Activated naive CD8-positive, alpha-beta T cell treated with anti-CD3 and anti-CD28 coated beads, Interleukin-2, amount 50 U/mL, for 24 hours (primary cell): ENCODE measurements at regions not wholly inside any gene's neighbourhood (a gene's known extent, or its start where the extent isn't known, plus 50 kb on each side); places are given as distances from the start of the nearest gene placed in this dataset.
"Not testable (repeated sequence)": the region's sequence is repeated elsewhere in the genome, so short reads cannot be mapped to it uniquely, and the experiment has no call there.

Source experiments
- ATAC-seq: fragments of 150-1000 bp; cut with Tn5 transposase; one replicate; pipeline ENCODE4 v1.10.0; 2021
- DNase-seq: peaks from one replicate; pipeline ENCODE4 v3.0.0; 2021
- H3K27ac Mint-ChIP-seq: one replicate; pipeline ENCODE4 v1.8.0; 2021; ENCODE audit warnings: mild to moderate bottlenecking, mixed read lengths
- H3K27me3 Mint-ChIP-seq: one replicate; pipeline ENCODE4 v1.8.0; 2021; ENCODE audit warnings: mixed read lengths
- H3K36me3 Mint-ChIP-seq: one replicate; pipeline ENCODE4 v1.8.0; 2021; ENCODE audit warnings: low read depth, mixed read lengths
- H3K4me1 Mint-ChIP-seq: one replicate; pipeline ENCODE4 v1.8.0; 2021; ENCODE audit warnings: mixed read lengths
- H3K4me3 Mint-ChIP-seq: one replicate; pipeline ENCODE4 v1.8.0; 2021; ENCODE audit warnings: mild to moderate bottlenecking, moderate library complexity, mixed read lengths
- H3K9me3 Mint-ChIP-seq: one replicate; pipeline ENCODE4 v1.8.0; 2021; ENCODE audit warnings: mixed read lengths

DNA sequence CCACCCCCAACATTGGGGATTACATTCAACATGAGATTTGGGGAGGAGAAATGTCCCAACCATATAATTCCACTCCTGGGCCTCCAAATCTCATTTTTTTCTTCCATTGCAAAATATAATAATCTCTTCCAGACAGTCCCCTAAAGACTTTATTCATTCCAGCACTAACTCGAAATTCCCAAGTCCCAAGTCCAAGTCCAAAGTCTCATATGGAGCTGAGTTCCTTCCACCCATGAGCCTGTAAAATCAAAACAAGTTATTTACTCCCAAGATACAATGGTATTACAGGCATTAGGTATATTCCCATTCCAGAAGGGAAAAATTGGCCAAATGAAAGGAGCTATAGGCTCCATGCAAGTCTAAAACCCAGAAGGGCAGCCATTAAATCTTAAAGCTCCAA, 56.7 kb downstream of the P2RY1 start:
- Mint-ChIP-seq H3K4me1 (no peaks in the 10 kb centered on the region), H3K27me3 (no peaks in the 10 kb centered on the region), H3K27ac (no peak overlapping the region), H3K36me3 (no peaks in the 10 kb centered on the region), H3K4me3 (no peak overlapping the region), H3K9me3 (no peaks in the 10 kb centered on the region)
- DNase-seq = no peak
- no peak for ATAC-seq

DNA sequence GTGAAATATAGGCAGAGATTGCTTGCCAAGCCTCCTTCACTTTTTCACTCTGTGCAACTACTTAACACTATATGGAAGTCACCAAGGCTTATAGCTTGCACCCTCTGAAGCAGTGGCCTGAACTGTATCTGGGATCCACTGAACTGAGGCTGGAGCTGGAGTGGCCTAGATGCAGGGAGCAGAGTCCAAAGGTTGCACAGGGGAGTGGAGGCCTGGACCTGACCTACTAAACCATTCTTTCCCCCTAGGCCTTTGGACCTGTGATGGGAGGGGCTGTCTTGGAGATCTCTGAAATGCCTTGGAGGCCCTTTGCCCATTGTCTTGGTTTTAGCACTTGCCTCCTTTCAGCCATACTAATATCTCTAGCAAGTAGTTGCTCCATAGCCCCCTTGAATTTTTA, 57.5 kb downstream of the P2RY1 start:
- no peak for ATAC-seq
- H3K27ac Mint-ChIP-seq = no peak overlapping the region

DNA sequence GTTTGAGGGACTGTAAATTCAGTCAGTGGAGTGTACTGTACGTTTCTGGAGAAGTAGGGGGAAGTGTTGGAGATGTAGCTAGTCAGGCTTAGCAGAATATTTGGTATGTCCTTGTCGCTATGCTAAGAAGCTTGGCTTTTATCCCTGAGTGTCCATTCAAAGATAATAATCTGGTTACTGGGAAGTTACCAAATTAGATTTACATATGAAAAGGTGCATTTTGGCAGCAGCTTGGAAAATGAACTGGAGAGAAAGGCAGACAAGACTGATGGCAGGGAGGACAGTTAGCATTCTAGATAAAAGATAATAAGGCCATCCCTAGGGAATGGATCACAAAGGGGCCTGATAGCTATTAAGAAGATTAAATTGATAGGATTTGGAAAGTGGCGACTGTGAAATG, 58.7 kb downstream of the P2RY1 start:
- DNase-seq = no peak
- Mint-ChIP-seq H3K27ac (no peak overlapping the region), H3K4me3 (no peak overlapping the region), H3K9me3 (no peaks in the 10 kb centered on the region), H3K36me3 (no peaks in the 10 kb centered on the region), H3K4me1 (no peaks in the 10 kb centered on the region), H3K27me3 (no peaks in the 10 kb centered on the region)
- ATAC-seq = no peak

More for the DNA sequence above, 57.5 kb downstream of the P2RY1 start:
- Mint-ChIP-seq H3K36me3 (no peaks in the 10 kb centered on the region), H3K4me1 (no peaks in the 10 kb centered on the region), H3K9me3 (no peaks in the 10 kb centered on the region), H3K4me3 (no peak overlapping the region), H3K27me3 (no peaks in the 10 kb centered on the region)
- no peak for DNase-seq

DNA sequence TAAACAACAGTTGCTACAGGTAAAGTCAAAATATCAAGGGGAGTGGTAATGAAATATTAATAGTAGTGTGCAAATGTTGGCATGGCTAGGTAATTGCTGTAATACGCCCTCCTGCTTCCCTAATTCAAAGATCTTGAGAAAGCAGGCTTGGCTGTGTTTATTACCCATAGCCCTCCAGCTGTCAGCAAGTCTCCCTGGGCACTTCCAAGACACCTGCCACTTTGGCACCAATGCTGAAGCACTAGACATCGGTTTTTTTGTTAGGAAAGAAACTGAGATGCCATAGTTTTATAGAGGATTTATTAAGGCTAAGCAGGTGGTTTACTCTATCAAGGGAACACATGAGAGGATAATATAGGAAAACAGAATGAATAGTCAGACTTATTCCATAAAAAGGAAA, 64.4 kb downstream of the P2RY1 start:
- DNase-seq = no peak
- ATAC-seq = no peak
- H3K27me3 Mint-ChIP-seq = no peaks in the 10 kb centered on the region
- no peaks in the 10 kb centered on the region for H3K36me3 Mint-ChIP-seq
- no peaks in the 10 kb centered on the region for H3K4me1 Mint-ChIP-seq
- H3K4me3 Mint-ChIP-seq = no peak overlapping the region
- no peaks in the 10 kb centered on the region for H3K9me3 Mint-ChIP-seq
- no peak overlapping the region for H3K27ac Mint-ChIP-seq

DNA sequence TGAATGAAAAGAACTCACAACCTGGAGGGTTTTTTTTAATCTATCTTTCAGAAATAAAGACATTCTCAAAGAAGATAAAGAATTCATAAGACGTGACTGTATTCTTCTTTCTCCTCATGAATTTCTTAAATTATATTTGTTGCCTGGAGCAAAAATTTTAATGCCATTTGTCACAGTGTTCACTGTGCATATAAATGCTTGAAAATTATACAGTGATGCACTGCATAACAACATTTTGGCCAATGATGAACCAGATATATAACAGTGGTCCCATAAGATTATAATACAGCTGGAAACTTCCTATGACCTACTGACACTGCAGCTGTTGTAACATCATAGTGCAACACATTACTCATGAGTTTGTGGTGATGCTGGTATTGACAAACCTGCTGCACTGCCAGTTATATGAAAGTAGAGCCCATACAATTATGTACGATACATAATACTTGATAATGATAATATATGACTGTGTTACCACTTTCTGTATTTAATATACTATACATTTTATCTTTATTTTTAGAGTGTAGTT, 67.3 kb downstream of the P2RY1 start:
- Mint-ChIP-seq H3K27ac (no peak overlapping the region), H3K4me3 (no peak overlapping the region), H3K27me3 (no peaks in the 10 kb centered on the region), H3K9me3 (peaks cover 4% of the 10 kb centered on the region), H3K36me3 (no peaks in the 10 kb centered on the region), H3K4me1 (no peaks in the 10 kb centered on the region)
- no peak for DNase-seq
- no peak for ATAC-seq

DNA sequence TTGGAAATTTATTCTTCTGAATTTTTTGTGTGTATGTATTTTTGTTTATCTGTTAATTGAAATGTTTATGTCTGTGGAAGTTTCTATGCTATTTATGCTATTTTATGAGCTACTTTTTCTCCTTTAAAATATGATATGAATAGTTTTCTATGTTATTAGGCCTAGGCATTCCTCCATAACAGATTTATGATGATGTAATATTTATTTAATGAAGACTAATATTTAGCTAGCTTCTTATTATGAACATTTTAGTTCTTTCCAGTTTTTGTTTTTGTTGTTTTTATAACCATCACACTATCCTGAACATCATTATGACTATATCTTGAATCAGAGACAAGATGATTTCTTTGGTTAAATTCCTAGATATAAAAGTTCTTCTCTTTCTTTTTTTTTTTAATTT, 70.7 kb downstream of the P2RY1 start:
- no peak overlapping the region for H3K27ac Mint-ChIP-seq
- H3K4me3 Mint-ChIP-seq = no peak overlapping the region
- H3K4me1 Mint-ChIP-seq = no peaks in the 10 kb centered on the region
- H3K27me3 Mint-ChIP-seq = no peaks in the 10 kb centered on the region
- DNase-seq (no peak), ATAC-seq (no peak)
- no peaks in the 10 kb centered on the region for H3K36me3 Mint-ChIP-seq
- H3K9me3 Mint-ChIP-seq = peaks cover 4% of the 10 kb centered on the region

DNA sequence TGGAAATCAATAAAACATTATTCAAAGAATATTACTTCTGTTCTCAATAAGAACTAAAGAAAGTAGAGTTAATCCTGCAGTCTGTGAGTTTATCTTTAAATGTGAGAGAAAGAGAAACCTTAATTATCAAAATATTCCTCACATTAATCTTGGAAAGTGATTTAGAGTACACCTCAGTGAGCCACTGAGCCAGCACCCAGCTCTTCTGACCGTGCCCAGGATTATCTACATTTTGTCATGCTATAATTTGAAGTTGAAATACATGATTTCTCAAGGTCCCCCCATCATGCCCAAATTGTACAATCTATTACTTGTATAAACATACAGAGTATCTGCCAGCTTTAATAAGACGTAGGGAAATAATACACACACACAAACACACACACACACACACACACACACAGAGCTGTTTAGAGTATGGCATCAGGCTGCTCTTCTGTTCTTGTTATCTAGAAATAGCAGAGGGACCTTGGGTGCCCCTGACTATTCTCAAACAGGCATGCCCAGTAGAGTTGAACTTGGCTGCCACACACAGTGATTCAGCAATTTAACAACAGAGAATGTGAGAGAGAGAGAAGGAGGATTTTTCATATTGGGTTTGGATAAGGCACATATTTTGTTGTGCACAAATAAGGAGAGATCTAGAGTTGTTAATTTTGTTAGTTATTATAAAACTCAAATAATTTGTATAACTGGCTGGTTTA, 74.4 kb downstream of the P2RY1 start:
- DNase-seq = no peak
- no peak for ATAC-seq
- H3K4me1 Mint-ChIP-seq = no peaks in the 10 kb centered on the region
- no peaks in the 10 kb centered on the region for H3K27me3 Mint-ChIP-seq
- no peaks in the 10 kb centered on the region for H3K36me3 Mint-ChIP-seq
- no peak overlapping the region for H3K27ac Mint-ChIP-seq
- peaks cover 4% of the 10 kb centered on the region for H3K9me3 Mint-ChIP-seq
- H3K4me3 Mint-ChIP-seq = no peak overlapping the region

DNA sequence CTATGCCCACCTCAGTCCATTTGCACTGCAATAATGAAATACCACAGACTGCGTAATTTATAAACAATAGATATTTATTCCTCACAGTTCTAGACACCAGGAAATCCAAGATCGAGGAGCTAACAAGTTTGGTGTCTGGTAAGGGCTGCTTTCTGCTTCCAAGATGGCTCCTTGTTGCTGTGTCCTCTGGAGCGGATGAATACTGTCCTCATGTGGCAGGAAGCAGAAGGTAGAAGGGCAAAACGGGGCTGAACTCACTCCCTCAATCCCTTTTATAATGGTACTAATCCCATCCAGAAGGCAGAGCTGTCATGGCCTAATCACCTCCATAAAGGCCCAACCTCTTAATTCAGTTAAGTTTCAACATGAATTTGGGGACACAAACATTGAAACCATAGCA, 75.3 kb downstream of the P2RY1 start:
- H3K27ac Mint-ChIP-seq = no peak overlapping the region
- H3K36me3 Mint-ChIP-seq = no peaks in the 10 kb centered on the region

DNA sequence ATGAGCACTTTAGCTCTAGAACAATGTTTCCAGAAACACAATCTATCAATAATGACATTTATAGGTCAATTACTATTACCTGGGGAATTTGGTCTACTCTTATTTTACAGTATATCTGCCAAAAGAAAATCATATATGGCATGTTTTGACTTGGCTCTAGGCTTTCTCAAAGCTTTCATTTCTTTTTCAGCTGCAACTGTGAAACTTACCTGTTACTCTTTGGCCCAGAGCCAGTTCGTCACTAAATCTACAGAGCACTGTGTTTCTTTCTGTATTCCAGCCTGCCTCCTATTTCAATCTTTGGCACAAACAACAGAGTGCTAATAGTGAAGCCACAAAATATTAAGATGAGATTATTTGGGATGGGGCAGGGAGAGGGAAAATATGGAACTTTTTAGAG, 76.0 kb downstream of the P2RY1 start:
- H3K4me1 Mint-ChIP-seq = no peaks in the 10 kb centered on the region
- H3K27me3 Mint-ChIP-seq = no peaks in the 10 kb centered on the region
- H3K36me3 Mint-ChIP-seq = no peaks in the 10 kb centered on the region
- DNase-seq (no peak), ATAC-seq (no peak)
- H3K4me3 Mint-ChIP-seq = no peak overlapping the region
- no peaks in the 10 kb centered on the region for H3K9me3 Mint-ChIP-seq
- H3K27ac Mint-ChIP-seq = no peak overlapping the region

More for the DNA sequence above, 75.3 kb downstream of the P2RY1 start:
- ATAC-seq (no peak), DNase-seq (no peak)
- Mint-ChIP-seq H3K4me3 (no peak overlapping the region), H3K27me3 (no peaks in the 10 kb centered on the region), H3K4me1 (no peaks in the 10 kb centered on the region), H3K9me3 (peaks cover 2% of the 10 kb centered on the region)

DNA sequence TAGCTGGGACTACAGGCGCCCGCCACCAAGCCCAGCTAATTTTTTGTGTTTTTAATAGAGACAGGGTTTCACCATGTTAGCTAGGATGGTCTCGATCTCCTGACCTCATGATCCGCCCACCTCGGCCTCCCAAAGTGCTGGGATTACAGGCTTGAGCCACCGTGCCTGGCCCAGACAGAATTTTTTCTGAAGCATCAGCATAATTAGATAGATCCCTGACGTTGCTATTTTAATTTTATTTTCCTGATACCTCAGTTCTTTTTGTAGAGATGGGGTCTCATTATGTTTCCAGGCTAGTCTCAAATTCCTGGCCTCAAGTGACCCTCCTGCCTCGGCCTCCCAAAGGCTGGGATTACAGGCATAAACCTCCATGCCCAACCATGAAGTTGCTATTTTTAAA, 79.8 kb downstream of the P2RY1 start:
- H3K4me1 Mint-ChIP-seq, H3K9me3 Mint-ChIP-seq, H3K27me3 Mint-ChIP-seq, H3K27ac Mint-ChIP-seq, DNase-seq, H3K36me3 Mint-ChIP-seq, H3K4me3 Mint-ChIP-seq, ATAC-seq: not testable (repeated sequence)

DNA sequence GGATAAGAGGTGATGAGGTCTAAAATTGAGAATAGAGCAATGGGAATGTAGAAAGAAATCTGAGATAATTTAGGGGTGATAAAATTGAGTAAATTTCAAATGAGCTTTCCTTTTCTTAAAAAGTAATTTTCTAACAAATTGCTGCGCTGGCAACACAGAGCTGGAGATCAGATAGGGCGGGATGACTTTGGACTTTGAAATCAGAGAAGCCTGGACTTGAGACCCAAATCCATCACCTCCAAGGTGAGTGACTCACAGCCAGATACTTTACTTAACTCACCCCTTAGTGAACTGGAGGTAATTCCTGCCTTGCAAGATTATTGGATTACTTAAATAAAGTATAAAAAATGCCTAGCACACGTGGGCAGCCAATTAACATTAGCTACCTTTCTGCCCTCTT, 80.8 kb downstream of the P2RY1 start:
- Mint-ChIP-seq H3K36me3 (no peaks in the 10 kb centered on the region), H3K27me3 (no peaks in the 10 kb centered on the region), H3K27ac (no peak overlapping the region), H3K4me3 (no peak overlapping the region), H3K4me1 (no peaks in the 10 kb centered on the region), H3K9me3 (no peaks in the 10 kb centered on the region)
- DNase-seq (no peak), ATAC-seq (no peak)

DNA sequence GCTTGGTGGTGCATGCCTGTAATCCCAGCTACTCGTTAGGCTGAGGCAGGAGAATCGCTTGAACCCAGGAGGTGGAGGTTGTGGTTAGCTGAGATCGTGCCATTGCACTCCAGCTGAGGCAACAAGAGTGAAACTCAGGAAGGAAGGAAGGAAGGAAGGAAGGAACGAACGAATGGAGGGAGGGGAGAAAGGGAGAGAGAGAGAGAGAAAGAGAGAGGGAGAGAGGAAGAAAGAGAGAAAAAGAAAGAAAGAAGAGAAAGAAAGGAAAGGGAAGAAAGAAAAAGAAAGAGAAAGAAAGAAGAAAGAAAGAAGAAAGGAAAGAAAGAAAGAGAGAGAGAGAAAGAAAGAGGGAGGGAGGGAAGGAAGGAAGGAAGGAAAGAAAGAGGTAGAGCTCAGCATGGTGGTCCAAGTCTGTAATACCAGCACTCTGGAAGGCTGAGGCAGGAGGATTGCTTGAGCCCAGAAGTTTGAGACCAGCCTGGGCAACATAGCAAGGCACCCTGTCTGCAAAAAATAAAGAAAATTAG, 81.9 kb downstream of the P2RY1 start:
- no peaks in the 10 kb centered on the region for H3K27me3 Mint-ChIP-seq
- no peak for DNase-seq
- no peaks in the 10 kb centered on the region for H3K9me3 Mint-ChIP-seq
- H3K4me1 Mint-ChIP-seq = no peaks in the 10 kb centered on the region
- no peak overlapping the region for H3K4me3 Mint-ChIP-seq
- H3K27ac Mint-ChIP-seq = no peak overlapping the region
- no peaks in the 10 kb centered on the region for H3K36me3 Mint-ChIP-seq
- no peak for ATAC-seq

DNA sequence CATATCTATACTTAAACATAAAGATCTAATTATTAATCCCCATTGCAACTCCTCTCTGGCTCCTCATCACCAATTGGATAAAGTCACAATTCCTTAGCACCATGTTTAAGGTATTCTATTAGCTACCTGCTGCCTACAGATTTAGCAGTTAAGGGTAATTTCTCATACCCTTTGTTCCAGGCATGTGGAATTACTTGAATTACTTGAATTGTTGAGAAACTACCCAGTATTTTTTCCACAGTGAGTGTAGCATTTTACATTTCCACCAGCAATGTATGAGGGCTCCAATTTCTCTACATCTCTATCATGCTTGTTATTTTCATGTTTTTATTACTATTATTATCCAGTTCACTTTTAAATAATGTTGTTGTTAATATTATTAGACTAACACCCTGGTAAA, 86.4 kb downstream of the P2RY1 start:
- ATAC-seq = no peak
- no peak for DNase-seq
- no peaks in the 10 kb centered on the region for H3K9me3 Mint-ChIP-seq
- H3K36me3 Mint-ChIP-seq = no peaks in the 10 kb centered on the region
- H3K27ac Mint-ChIP-seq = no peak overlapping the region
- no peak overlapping the region for H3K4me3 Mint-ChIP-seq
- H3K27me3 Mint-ChIP-seq = no peaks in the 10 kb centered on the region
- H3K4me1 Mint-ChIP-seq = no peaks in the 10 kb centered on the region

DNA sequence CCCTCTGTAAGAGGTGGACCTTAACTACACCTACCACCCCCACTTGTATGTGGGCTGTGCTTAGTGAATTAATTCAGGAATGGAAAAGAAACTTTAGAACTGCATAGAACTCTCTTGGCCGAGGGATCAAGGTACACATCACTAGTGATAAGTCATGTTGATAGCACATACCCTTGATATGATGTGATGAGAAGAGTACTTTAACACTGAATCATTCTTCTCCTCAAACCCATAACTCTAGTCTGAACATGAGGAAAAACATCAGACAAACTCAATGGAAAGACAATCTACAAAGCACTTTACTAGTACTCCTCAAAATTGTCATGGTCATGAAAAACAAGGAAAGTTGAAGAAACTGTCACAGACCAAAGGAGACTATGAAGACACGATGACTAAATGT, 87.6 kb downstream of the P2RY1 start:
- Mint-ChIP-seq H3K4me1 (no peaks in the 10 kb centered on the region), H3K27ac (no peak overlapping the region), H3K4me3 (no peak overlapping the region), H3K9me3 (no peaks in the 10 kb centered on the region), H3K27me3 (no peaks in the 10 kb centered on the region), H3K36me3 (no peaks in the 10 kb centered on the region)
- DNase-seq (no peak), ATAC-seq (no peak)

DNA sequence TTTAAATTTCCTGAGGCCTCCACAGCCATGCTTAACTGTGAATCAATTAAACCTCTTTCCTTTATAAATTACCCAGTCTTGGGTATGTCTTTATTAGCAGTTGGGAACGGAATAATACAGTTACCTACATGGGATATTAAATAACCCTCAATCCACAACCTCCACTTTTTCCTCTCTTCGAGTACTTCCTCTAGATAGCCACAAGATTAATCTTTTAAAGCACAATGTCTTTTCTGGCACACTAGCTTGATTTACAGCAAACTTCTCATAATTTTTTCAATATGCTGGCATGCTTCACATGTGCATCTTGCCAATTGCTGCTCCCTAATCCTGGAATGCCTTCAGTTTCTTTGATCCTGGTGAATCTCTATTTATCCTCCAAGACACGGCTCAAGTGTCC, 92.2 kb downstream of the P2RY1 start:
- Mint-ChIP-seq H3K27ac (no peak overlapping the region), H3K27me3 (no peaks in the 10 kb centered on the region), H3K4me1 (no peaks in the 10 kb centered on the region), H3K4me3 (no peak overlapping the region), H3K9me3 (no peaks in the 10 kb centered on the region), H3K36me3 (no peaks in the 10 kb centered on the region)
- ATAC-seq = no peak
- DNase-seq = no peak

DNA sequence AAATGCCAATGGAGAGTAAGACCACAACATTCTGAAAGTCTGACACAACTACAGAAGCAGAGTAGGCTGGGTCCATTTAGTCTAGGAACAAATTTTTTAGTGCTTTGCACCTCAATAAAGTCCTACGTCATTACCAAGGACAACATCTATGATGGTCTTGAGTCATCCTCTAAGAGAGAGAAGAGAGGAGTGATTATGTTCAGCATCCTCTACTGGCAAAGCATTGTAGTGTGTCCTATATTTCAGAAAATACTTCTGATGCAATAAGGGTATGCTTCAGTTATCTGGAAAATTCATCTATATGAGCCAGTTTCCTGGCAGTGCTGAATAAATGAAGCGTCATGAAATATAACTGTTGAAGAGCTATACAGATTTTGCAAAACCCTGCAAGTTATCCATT, 95.6 kb downstream of the P2RY1 start:
- Mint-ChIP-seq H3K4me1 (no peaks in the 10 kb centered on the region), H3K27ac (no peak overlapping the region), H3K4me3 (no peak overlapping the region), H3K36me3 (no peaks in the 10 kb centered on the region), H3K27me3 (no peaks in the 10 kb centered on the region), H3K9me3 (no peaks in the 10 kb centered on the region)
- ATAC-seq (no peak), DNase-seq (no peak)
